Epithelial cell of proximal tubule (primary cell): ENCODE measurements at regions not wholly inside any gene's neighbourhood (a gene's known extent, or its start where the extent isn't known, plus 50 kb on each side); places are given as distances from the start of the nearest gene placed in this dataset.

ENCODE experiments used
- DNase-seq: peaks from one replicate; pipeline ENCODE4 v3.0.0-alpha.2; 2011; ENCODE audit warnings: low read depth
- H3K4me3 ChIP-seq: 2 replicates; pipeline ENCODE4 v1.5.1; 2011; ENCODE audit warnings: low read depth, mild to moderate bottlenecking, low read length
- CTCF ChIP-seq: conservative IDR thresholded peaks from 2 replicates; pipeline ENCODE4 v1.5.1; 2012; ENCODE audit warnings: low read depth, mild to moderate bottlenecking, low read length

GRCh38 chr6:40274058-40274457 lies 313.1 kb downstream of the LRFN2 start:
- peak; percentile 51 for DNase-seq
- TF ChIP-seq CTCF = no peak
- H3K4me3 ChIP-seq = no peak overlapping the region

- no peak overlapping the region for H3K4me3 ChIP-seq
- no peak for TF ChIP-seq CTCF
- no peak for DNase-seq
These were observed 318.6 kb downstream of the LRFN2 start for GRCh38 chr6:40268614-40269013.

GRCh38 chr6:40268166-40268565 lies 319.0 kb downstream of the LRFN2 start:
- TF ChIP-seq CTCF = no peak
- no peak for DNase-seq
- no peak overlapping the region for H3K4me3 ChIP-seq

DNA sequence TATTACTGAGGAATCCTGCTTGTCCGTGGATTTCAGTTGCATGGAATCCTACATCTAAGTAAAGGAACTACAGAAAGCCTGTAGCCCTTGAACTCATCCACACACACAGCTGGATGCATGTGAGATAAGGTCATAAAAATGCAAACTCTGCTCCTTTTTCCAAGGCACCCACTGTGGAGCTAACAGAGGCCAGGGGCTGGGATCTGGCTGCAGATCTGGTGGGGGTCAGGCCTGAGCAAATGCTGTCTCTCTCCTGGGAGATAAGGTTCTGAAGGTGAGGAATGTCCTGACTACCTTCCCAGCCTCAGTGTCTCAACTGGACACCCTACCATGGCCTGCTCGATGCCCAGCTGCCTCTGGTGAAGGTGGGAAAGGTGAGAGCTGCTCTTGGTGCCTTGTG lies 321.5 kb downstream of the LRFN2 start:
- no peak for TF ChIP-seq CTCF
- no peak overlapping the region for H3K4me3 ChIP-seq
- DNase-seq = no peak

DNA sequence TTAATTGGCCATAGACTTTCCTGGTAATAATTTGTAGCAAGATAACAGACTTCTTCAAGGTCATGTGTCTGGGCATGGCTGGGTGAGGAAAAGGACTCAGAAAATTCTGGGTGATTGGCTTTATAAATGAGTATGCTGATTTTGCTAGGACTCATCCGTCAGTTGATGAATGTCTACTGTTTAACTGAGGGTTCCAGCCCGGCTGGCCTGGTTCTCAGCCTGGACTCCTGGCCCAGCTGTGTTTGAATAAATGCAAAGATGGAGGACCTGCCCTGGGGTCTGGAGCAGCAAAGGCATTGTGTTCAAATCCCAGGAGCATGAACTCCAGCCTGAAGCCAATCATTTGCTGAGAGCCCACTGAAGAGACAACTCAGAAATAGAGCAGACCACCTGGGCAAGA lies 323.2 kb downstream of the LRFN2 start:
- TF ChIP-seq CTCF = no peak
- DNase-seq = no peak
- H3K4me3 ChIP-seq = no peak overlapping the region

- DNase-seq = no peak
- no peak for TF ChIP-seq CTCF
These were observed 324.8 kb downstream of the LRFN2 start for GRCh38 chr6:40262363-40262762.

GRCh38 chr6:40258531-40258930 lies 324.3 kb upstream of the MOCS1 start:
- H3K4me3 ChIP-seq = no peak overlapping the region
- no peak for TF ChIP-seq CTCF
- DNase-seq = no peak

More at GRCh38 chr6:40262363-40262762, 324.8 kb downstream of the LRFN2 start:
- H3K4me3 ChIP-seq = no peak overlapping the region
